Upper lobe of right lung (tissue), 1 donor: ENCODE measurements at regions not wholly inside any gene's neighbourhood (a gene's known extent, or its start where the extent isn't known, plus 50 kb on each side); places are given as distances from the start of the nearest gene placed in this dataset.
"Not testable (repeated sequence)": the region's sequence is repeated elsewhere in the genome, so short reads cannot be mapped to it uniquely, and the experiment has no call there.

Experiments used
- ATAC-seq: fragments of 200-7000 bp; cut with Tn5 transposase; one replicate; pipeline ENCODE4 v1.9.1; 2020; ENCODE audit warnings: mild to moderate bottlenecking, moderate library complexity
- DNase-seq: peaks from one replicate; pipeline ENCODE4 v3.0.0-alpha.2; 2020
- H3K27ac ChIP-seq: fragments of 200-600 bp; one replicate; pipeline ENCODE4 v1.8.0; 2022
- H3K27me3 ChIP-seq: fragments of 200-600 bp; one replicate; pipeline ENCODE4 v1.8.0; 2022; ENCODE audit warnings: mild to moderate bottlenecking
- H3K36me3 ChIP-seq: fragments of 200-600 bp; one replicate; pipeline ENCODE4 v1.8.0; 2022
- H3K4me1 ChIP-seq: fragments of 200-600 bp; one replicate; pipeline ENCODE4 v1.8.0; 2022
- H3K4me3 ChIP-seq: fragments of 200-600 bp; one replicate; pipeline ENCODE4 v1.8.0; 2022; ENCODE audit warnings: mild to moderate bottlenecking
- H3K9me3 ChIP-seq: fragments of 200-600 bp; one replicate; pipeline ENCODE4 v1.8.0; 2022
- CTCF ChIP-seq: fragments of 200-600 bp; IDR thresholded peaks from one replicate; pipeline ENCODE4 v1.8.0; 2022; ENCODE audit warnings: antibody characterized with exemption
- intact Hi-C: fragments of 100-400 bp; cut with DNase I; formaldehyde crosslinking; loops from one replicate; pipeline ENCODE4 v1.11.0; 2022
- donor health status: DM: no; HTN: yes; CAD: no; lungs with severe emphysema.

GRCh38 chr12:34163443-34163842, 141.1 kb downstream of the ALG10 start:
- Histone ChIP-seq H3K4me3 (no peak overlapping the region), H3K27me3 (no peaks in the 10 kb centered on the region), H3K9me3 (no peaks in the 10 kb centered on the region), H3K27ac (no peak overlapping the region), H3K36me3 (no peaks in the 10 kb centered on the region), H3K4me1 (no peaks in the 10 kb centered on the region)
- intact Hi-C loops, result no loop called here
- no peak for DNase-seq
- no peak for ATAC-seq
- TF ChIP-seq CTCF, result no peak

GRCh38 chr12:34166427-34167060, 144.2 kb downstream of the ALG10 start:
- Histone ChIP-seq H3K27ac (no peak overlapping the region), H3K9me3 (no peaks in the 10 kb centered on the region), H3K36me3 (no peaks in the 10 kb centered on the region), H3K4me1 (no peaks in the 10 kb centered on the region), H3K4me3 (no peak overlapping the region), H3K27me3 (no peaks in the 10 kb centered on the region)
- DNase-seq (no peak), ATAC-seq (peak; percentile 23)
- intact Hi-C loops, result no loop called here
- TF ChIP-seq CTCF, result no peak

GRCh38 chr12:34168507-34168906, 146.2 kb downstream of the ALG10 start:
- H3K27ac ChIP-seq, DNase-seq, H3K9me3 ChIP-seq, intact Hi-C loops, H3K36me3 ChIP-seq, H3K4me3 ChIP-seq, H3K4me1 ChIP-seq, ATAC-seq, H3K27me3 ChIP-seq: not testable (repeated sequence)

GRCh38 chr12:34186492-34186891, 164.2 kb downstream of the ALG10 start:
- DNase-seq (no peak), ATAC-seq (no peak)
- H3K9me3 ChIP-seq, result no peaks in the 10 kb centered on the region
- no peaks in the 10 kb centered on the region for H3K27me3 ChIP-seq
- no peak for TF ChIP-seq CTCF
- H3K36me3 ChIP-seq, result no peaks in the 10 kb centered on the region
- H3K4me3 ChIP-seq, result no peak overlapping the region
- intact Hi-C loops, result no loop called here
- H3K27ac ChIP-seq, result no peak overlapping the region
- H3K4me1 ChIP-seq, result no peaks in the 10 kb centered on the region

- Histone ChIP-seq H3K27me3 (no peaks in the 10 kb centered on the region), H3K27ac (no peak overlapping the region), H3K4me3 (no peak overlapping the region), H3K4me1 (no peaks in the 10 kb centered on the region), H3K9me3 (no peaks in the 10 kb centered on the region), H3K36me3 (no peaks in the 10 kb centered on the region)
- intact Hi-C loops, result no loop called here
- DNase-seq (no peak), ATAC-seq (no peak)
- no peak for TF ChIP-seq CTCF
Measured at GRCh38 chr12:34188974-34189373, 166.7 kb downstream of the ALG10 start.

GRCh38 chr12:34190054-34190453, 167.8 kb downstream of the ALG10 start:
- H3K4me3 ChIP-seq, result no peak overlapping the region
- intact Hi-C loops, result no loop called here
- H3K36me3 ChIP-seq, result no peaks in the 10 kb centered on the region
- H3K27ac ChIP-seq, result no peak overlapping the region
- DNase-seq (no peak), ATAC-seq (no peak)
- no peaks in the 10 kb centered on the region for H3K27me3 ChIP-seq
- no peaks in the 10 kb centered on the region for H3K9me3 ChIP-seq
- no peaks in the 10 kb centered on the region for H3K4me1 ChIP-seq
- no peak for TF ChIP-seq CTCF
